Loucy (cell line): ENCODE measurements at regions not wholly inside any gene's neighbourhood (a gene's known extent, or its start where the extent isn't known, plus 50 kb on each side); places are given as distances from the start of the nearest gene placed in this dataset.

ENCODE experiments used
- EZH2phosphoT487 ChIP-seq: fragments of 200-600 bp; IDR thresholded peaks from 2 replicates; pipeline ENCODE4 v1.6.1; 2018; ENCODE audit warnings: antibody characterized with exemption, mild to moderate bottlenecking, moderate library complexity, borderline replicate concordance
- TF ChIP-seq, protein P1 (sequence below): fragments of 200-600 bp; sonication (generic); conservative IDR thresholded peaks from 2 replicates; pipeline ENCODE4 v1.5.1; 2014; ENCODE audit warnings: mild to moderate bottlenecking, antibody characterized with exemption, low read length

DNA sequence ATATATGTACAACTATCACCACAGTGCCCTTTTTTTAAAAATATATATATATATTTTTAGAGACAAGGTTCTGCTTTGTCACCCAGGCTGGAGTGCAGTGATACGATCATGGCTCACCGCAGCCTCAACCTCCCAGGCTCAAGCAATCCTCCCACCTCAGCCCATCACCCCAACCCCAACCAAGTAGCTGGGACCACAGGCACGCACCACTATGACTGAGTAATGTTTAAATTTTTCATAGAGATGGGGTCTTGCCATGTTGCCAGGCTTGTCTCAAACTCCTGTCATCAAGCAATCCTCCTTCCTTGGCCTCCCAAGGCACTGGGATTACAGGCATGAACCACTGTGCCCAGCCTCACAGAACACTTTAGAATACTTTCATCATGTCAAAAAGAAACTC, 234.9 kb downstream of the SH2D4B start:
- TF ChIP-seq, protein P1, sequence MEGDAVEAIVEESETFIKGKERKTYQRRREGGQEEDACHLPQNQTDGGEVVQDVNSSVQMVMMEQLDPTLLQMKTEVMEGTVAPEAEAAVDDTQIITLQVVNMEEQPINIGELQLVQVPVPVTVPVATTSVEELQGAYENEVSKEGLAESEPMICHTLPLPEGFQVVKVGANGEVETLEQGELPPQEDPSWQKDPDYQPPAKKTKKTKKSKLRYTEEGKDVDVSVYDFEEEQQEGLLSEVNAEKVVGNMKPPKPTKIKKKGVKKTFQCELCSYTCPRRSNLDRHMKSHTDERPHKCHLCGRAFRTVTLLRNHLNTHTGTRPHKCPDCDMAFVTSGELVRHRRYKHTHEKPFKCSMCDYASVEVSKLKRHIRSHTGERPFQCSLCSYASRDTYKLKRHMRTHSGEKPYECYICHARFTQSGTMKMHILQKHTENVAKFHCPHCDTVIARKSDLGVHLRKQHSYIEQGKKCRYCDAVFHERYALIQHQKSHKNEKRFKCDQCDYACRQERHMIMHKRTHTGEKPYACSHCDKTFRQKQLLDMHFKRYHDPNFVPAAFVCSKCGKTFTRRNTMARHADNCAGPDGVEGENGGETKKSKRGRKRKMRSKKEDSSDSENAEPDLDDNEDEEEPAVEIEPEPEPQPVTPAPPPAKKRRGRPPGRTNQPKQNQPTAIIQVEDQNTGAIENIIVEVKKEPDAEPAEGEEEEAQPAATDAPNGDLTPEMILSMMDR, result no peak
- no peak for TF ChIP-seq EZH2phosphoT487
